Endothelial cell of umbilical vein (primary cell): ENCODE measurements at regions not wholly inside any gene's neighbourhood (a gene's known extent, or its start where the extent isn't known, plus 50 kb on each side); places are given as distances from the start of the nearest gene placed in this dataset.

Experiments
- BruUV-seq: library from RNA; stranded (reverse); fragments of 400-500 nt; replicated peaks from 2 replicates; lab custom pipeline; 2021; lab: Mats Ljungman, UMichigan
- CTCF ChIA-PET: fragments of 300-600, 350-600 bp; sonication (Branson Sonifier 250); formaldehyde crosslinking; loops from one replicate; lab custom pipeline; 2021; ENCODE audit warnings: antibody characterized with exemption, inconsistent platforms; lab: Charles Lee
- POLR2A ChIA-PET: fragments of 300-600, 350-600 bp; sonication (Branson Sonifier 250); formaldehyde crosslinking; loops from one replicate; lab custom pipeline; 2021; ENCODE audit warnings: antibody characterized with exemption, inconsistent platforms; lab: Charles Lee
- DNase-seq: peaks from one replicate; pipeline ENCODE4 v3.0.0-alpha.2; 2011; ENCODE audit warnings: low read depth, low spot score
- FAIRE-seq: peaks from 2 replicates; lab custom pipeline; 2011; peaks lifted over from hg19 to GRCh38; lab: Jason Lieb, UNC
- H2AFZ ChIP-seq: 2 replicates; pipeline ENCODE4 v1.6.0; 2012; ENCODE audit warnings: low read depth, low read length, control low read depth, inconsistent platforms
- H3K27ac ChIP-seq: 2 replicates; pipeline ENCODE4 v1.5.1; 2011; ENCODE audit warnings: low read depth, mild to moderate bottlenecking, control low read depth, low read length, moderate library complexity; ENCODE audit not compliant: insufficient read depth
- H3K27me3 ChIP-seq, 2 experiments: 2 replicates each; pipeline versions ENCODE4 v1.6.0 to v1.6.1; 2011; ENCODE audit warnings: low read length in 2 of 2, mixed read lengths in 1 of 2; ENCODE audit not compliant: control insufficient read depth in 2 of 2, insufficient read depth in 2 of 2
- H3K36me3 ChIP-seq, 2 experiments: 2 replicates in 1 of 2; 3 replicates in 1 of 2; pipeline ENCODE4 v1.5.1; 2011; ENCODE audit warnings: low read length in 2 of 2, mild to moderate bottlenecking in 1 of 2, moderate library complexity in 1 of 2; ENCODE audit not compliant: control insufficient read depth in 2 of 2, insufficient read depth in 2 of 2; ENCODE audit errors: extremely low read depth in 1 of 2
- H3K4me1 ChIP-seq: 3 replicates; pipeline ENCODE4 v1.5.1; 2011; ENCODE audit warnings: mild to moderate bottlenecking, low read length; ENCODE audit not compliant: control insufficient read depth, insufficient read depth; ENCODE audit errors: extremely low read depth
- H3K4me2 ChIP-seq: 2 replicates; pipeline ENCODE4 v1.6.1; 2011; ENCODE audit warnings: low read length, control low read depth, mixed read lengths; ENCODE audit not compliant: insufficient read depth
- H3K4me3 ChIP-seq, 3 experiments: fragments of 200-600 bp in 1 of 3; sonication (generic), shearing (Covaris generic) in 1 of 3; replicated peaks in 1 of 3; 2 replicates each; pipeline ENCODE4 v1.5.1; 2011 to 2016; ENCODE audit warnings: control low read depth in 3 of 3, low read length in 3 of 3, mild to moderate bottlenecking in 2 of 3, inconsistent platforms in 1 of 3, low read depth in 1 of 3, moderate library complexity in 1 of 3; ENCODE audit not compliant: insufficient read depth in 1 of 3
- H3K79me2 ChIP-seq: 2 replicates; pipeline ENCODE4 v1.6.0; 2012; ENCODE audit warnings: low read length, inconsistent platforms; ENCODE audit not compliant: control insufficient read depth, insufficient read depth
- H3K9ac ChIP-seq: replicated peaks from 2 replicates; pipeline ENCODE3; 2011; ENCODE audit warnings: low read length, control low read depth; ENCODE audit not compliant: insufficient read depth; ENCODE audit errors: extremely low read depth
- H3K9me1 ChIP-seq: replicated peaks from 3 replicates; pipeline ENCODE4 v1.6.0; 2011; ENCODE audit warnings: mild to moderate bottlenecking, low read length; ENCODE audit not compliant: control insufficient read depth, insufficient read depth; ENCODE audit errors: extremely low read depth
- H3K9me3 ChIP-seq: replicated peaks from 2 replicates; pipeline ENCODE4 v1.5.1; 2012; ENCODE audit warnings: low read length, inconsistent platforms; ENCODE audit not compliant: control insufficient read depth, insufficient read depth
- H4K20me1 ChIP-seq: replicated peaks from 2 replicates; pipeline ENCODE3; 2011; ENCODE audit warnings: mild to moderate bottlenecking, low read length; ENCODE audit not compliant: control insufficient read depth, insufficient read depth; ENCODE audit errors: extremely low read depth
- EZH2 ChIP-seq: IDR thresholded peaks from 2 replicates; pipeline ENCODE4 v1.6.1; 2012; ENCODE audit warnings: borderline replicate concordance, low read depth, mild to moderate bottlenecking, moderate library complexity, low read length, inconsistent platforms; ENCODE audit not compliant: severe bottlenecking
- FOS ChIP-seq: IDR thresholded peaks from 2 replicates; pipeline ENCODE4 v1.6.1; 2011; ENCODE audit warnings: mild to moderate bottlenecking, low read length, moderate library complexity, borderline replicate concordance; ENCODE audit not compliant: insufficient read depth
- GATA2 ChIP-seq: IDR thresholded peaks from 2 replicates; pipeline ENCODE4 v1.7.0; 2011; ENCODE audit warnings: low read depth, mild to moderate bottlenecking, moderate library complexity, mixed read lengths, low read length; ENCODE audit not compliant: insufficient read length, insufficient read depth
- JUN ChIP-seq: IDR thresholded peaks from 2 replicates; pipeline ENCODE4 v1.6.1; 2011; ENCODE audit warnings: borderline replicate concordance, low read depth; ENCODE audit not compliant: insufficient read length, insufficient read depth
- MYC ChIP-seq: IDR thresholded peaks from one replicate; pipeline ENCODE4 v1.6.1; 2011; ENCODE audit warnings: mild to moderate bottlenecking, low read depth, low read length
- POLR2A ChIP-seq: IDR thresholded peaks from 2 replicates; pipeline ENCODE4 v1.6.1; 2012; ENCODE audit warnings: low read depth, mild to moderate bottlenecking, control low read depth, low read length
- POLR2AphosphoS5 ChIP-seq: IDR thresholded peaks from 2 replicates; pipeline ENCODE4 v1.6.1; 2012; ENCODE audit warnings: low read depth, mild to moderate bottlenecking, control low read depth, low read length, moderate library complexity; ENCODE audit not compliant: insufficient read depth
- dilution Hi-C: fragments of 300-500 bp; cut with MboI; formaldehyde crosslinking; loops from one replicate; pipeline ENCODE4 v1.15.0; 2019; ENCODE audit warnings: low sequenced_read_pairs; ENCODE audit not compliant: extremely low pct_ligation_motif_present
- intact Hi-C: fragments of 100-400 bp; cut with micrococcal nuclease; formaldehyde crosslinking; loops from one replicate; pipeline ENCODE4 v1.10.0; 2022
- TF ChIP-seq, protein P1 (sequence below), 2 donors: IDR thresholded peaks; 1 replicate in 1 of 2; 2 replicates in 1 of 2; pipeline ENCODE4 v1.5.1; 2011; ENCODE audit warnings: low read length in 2 of 2, mild to moderate bottlenecking in 2 of 2, moderate library complexity in 2 of 2, control low read depth in 1 of 2, inconsistent platforms in 1 of 2, low read depth in 1 of 2; ENCODE audit not compliant: insufficient read depth in 1 of 2; ENCODE audit errors: extremely low read depth in 1 of 2
- TF ChIP-seq, protein P2 (sequence below): IDR thresholded peaks from 2 replicates; pipeline ENCODE4 v1.6.1; 2011; ENCODE audit not compliant: insufficient read depth, insufficient read length

DNA sequence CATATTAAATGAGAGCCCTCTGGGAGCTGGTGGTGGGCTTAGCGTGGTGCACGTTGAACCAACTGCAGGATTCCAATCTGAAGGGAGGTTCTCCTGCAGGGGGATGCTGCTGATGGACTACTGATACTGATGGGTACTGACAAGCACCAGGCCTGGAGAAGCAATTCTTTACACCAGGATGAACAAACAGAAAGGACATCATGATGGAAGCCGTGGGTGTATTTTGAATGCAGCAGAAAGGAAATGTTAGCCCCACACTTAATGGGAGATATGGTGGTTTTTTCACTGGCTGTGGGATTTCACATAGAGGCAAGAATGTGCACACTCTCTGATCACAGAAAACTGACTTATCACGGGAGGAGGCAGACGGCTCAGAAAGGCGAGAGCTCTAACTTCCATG, 299.7 kb downstream of the TEX29 start:
- Histone ChIP-seq H3K4me3 (no peak overlapping the region), H3K36me3 (no peaks in the 10 kb centered on the region), H3K27ac (no peak overlapping the region), H3K4me2 (no peak overlapping the region), H3K9me1 (no peaks in the 10 kb centered on the region), H4K20me1 (no peaks in the 10 kb centered on the region), H3K4me1 (no peaks in the 10 kb centered on the region), H3K9ac (no peak overlapping the region), H3K9me3 (no peaks in the 10 kb centered on the region), H2AFZ (no peak overlapping the region), H3K27me3 (no peaks in the 10 kb centered on the region), H3K79me2 (no peaks in the 10 kb centered on the region)
- dilution Hi-C loops (no loop called here), intact Hi-C loops (no loop called here)
- BruUV-seq: no TSS peak
- TF ChIP-seq POLR2AphosphoS5 (no peak), FOS (no peak), EZH2 (no peak)
- TF ChIP-seq, protein P1, sequence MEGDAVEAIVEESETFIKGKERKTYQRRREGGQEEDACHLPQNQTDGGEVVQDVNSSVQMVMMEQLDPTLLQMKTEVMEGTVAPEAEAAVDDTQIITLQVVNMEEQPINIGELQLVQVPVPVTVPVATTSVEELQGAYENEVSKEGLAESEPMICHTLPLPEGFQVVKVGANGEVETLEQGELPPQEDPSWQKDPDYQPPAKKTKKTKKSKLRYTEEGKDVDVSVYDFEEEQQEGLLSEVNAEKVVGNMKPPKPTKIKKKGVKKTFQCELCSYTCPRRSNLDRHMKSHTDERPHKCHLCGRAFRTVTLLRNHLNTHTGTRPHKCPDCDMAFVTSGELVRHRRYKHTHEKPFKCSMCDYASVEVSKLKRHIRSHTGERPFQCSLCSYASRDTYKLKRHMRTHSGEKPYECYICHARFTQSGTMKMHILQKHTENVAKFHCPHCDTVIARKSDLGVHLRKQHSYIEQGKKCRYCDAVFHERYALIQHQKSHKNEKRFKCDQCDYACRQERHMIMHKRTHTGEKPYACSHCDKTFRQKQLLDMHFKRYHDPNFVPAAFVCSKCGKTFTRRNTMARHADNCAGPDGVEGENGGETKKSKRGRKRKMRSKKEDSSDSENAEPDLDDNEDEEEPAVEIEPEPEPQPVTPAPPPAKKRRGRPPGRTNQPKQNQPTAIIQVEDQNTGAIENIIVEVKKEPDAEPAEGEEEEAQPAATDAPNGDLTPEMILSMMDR (IDR thresholded peaks at IDR 0.05; ENCODE audit: extremely low read depth in 1 of 2, insufficient read depth in 1 of 2, low read depth in 1 of 2, low read length in 2 of 2): no peak
- FAIRE-seq (no peak), DNase-seq (no peak)
- ChIA-PET POLR2A (no interaction called here), CTCF (no interaction called here)

DNA sequence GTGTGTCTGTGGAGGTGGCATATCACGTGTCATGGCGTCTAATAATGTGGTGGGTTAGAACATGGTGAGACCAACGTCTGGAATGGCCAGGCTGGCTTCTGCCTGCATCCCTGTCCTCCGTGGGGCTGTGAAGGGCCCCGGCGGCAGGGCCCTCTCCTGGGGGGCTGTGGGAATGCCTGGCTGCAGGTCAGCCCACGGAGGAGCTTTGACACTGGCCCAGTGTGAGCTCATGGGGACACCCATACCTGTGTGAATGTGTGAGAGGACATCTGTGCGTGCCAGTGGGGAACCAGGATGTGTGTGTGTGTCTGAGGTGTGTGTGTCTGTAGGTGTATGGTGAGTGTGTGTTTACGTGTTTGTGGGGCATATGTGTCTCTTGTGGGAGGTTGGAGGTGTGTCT, 300.1 kb downstream of the TEX29 start:
- H3K79me2 ChIP-seq: no peaks in the 10 kb centered on the region
- DNase-seq (no peak), FAIRE-seq (no peak)
- H3K9me1 ChIP-seq: no peaks in the 10 kb centered on the region
- no peak overlapping the region for H2AFZ ChIP-seq
- no peak overlapping the region for H3K4me3 ChIP-seq
- H3K27me3 ChIP-seq: no peaks in the 10 kb centered on the region
- H3K27ac ChIP-seq: no peak overlapping the region
- intact Hi-C loops (no loop called here), dilution Hi-C loops (no loop called here)
- no peak overlapping the region for H3K4me2 ChIP-seq
- TF ChIP-seq POLR2A (no peak), POLR2AphosphoS5 (no peak), GATA2 (no peak), EZH2 (no peak), JUN (no peak), MYC (no peak), FOS (no peak)
- TF ChIP-seq, protein P2, sequence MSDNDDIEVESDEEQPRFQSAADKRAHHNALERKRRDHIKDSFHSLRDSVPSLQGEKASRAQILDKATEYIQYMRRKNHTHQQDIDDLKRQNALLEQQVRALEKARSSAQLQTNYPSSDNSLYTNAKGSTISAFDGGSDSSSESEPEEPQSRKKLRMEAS: no peak
- TF ChIP-seq, protein P1 (IDR thresholded peaks at IDR 0.05; ENCODE audit: extremely low read depth in 1 of 2, insufficient read depth in 1 of 2, low read depth in 1 of 2, low read length in 2 of 2): no peak
- no TSS peak for BruUV-seq
- no peak overlapping the region for H3K9ac ChIP-seq
- no peaks in the 10 kb centered on the region for H3K36me3 ChIP-seq
- POLR2A ChIA-PET: no interaction called here
- no peaks in the 10 kb centered on the region for H4K20me1 ChIP-seq
- no peaks in the 10 kb centered on the region for H3K9me3 ChIP-seq
- CTCF ChIA-PET: no interaction called here
- no peaks in the 10 kb centered on the region for H3K4me1 ChIP-seq
